ENCODE measurements at regions not wholly inside any gene's neighbourhood (a gene's known extent, or its start where the extent isn't known, plus 50 kb on each side); places are given as distances from the start of the nearest gene placed in this dataset.

DNA sequence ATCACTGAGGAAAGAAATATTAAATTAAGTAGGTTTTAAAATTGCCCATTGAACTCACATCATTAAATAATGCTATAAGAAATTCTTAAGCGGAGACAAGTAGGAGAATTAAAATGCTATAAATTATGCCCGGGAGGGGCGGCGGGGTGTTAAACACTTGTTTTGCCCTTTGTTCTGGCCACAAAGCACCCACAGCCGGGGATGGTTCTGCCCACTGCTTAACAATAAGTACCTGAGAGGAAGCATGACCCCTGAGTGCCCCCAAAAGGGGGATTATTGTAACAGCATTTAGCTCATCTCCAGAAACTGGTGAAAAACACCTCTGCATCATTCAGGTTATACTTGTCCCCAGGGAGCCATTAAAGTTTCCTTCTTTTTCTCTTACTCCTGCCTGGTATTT, 332.7 kb upstream of the POU3F3 start:
- DNase-seq (ENCODE audit: low spot score), result peak; percentile 67
- Mint-ChIP-seq H3K4me3 (peak overlapping the region; percentile 2), H3K27me3 (ENCODE audit: insufficient read depth, low read depth) (peaks cover 2% of the 10 kb centered on the region), H3K27ac (no peak overlapping the region), H3K4me1 (peaks cover 18% of the 10 kb centered on the region), H3K36me3 (no peaks in the 10 kb centered on the region), H3K9me3 (peaks cover 2% of the 10 kb centered on the region)
- Histone ChIP-seq H3K27me3 (no peaks in the 10 kb centered on the region), H3K79me2 (ENCODE audit: low read depth) (no peaks in the 10 kb centered on the region), H3K4me3 (no peak overlapping the region), H3K4me1 (no peaks in the 10 kb centered on the region), H3K4me2 (no peak overlapping the region), H3F3A (ENCODE audit: low read depth) (no peaks in the 10 kb centered on the region), H3K9me3 (ENCODE audit: low read depth) (no peaks in the 10 kb centered on the region), H3K27ac (no peak overlapping the region), H3K36me3 (no peaks in the 10 kb centered on the region), H3K9ac (no peak overlapping the region), H2AFZ (replicated peaks) (no peak overlapping the region), H4K20me1 (ENCODE audit: low read depth) (no peaks in the 10 kb centered on the region)
- TF ChIP-seq EZH2phosphoT487 (IDR thresholded peaks at IDR 0.05), result no peak
- TF ChIP-seq, protein P1, sequence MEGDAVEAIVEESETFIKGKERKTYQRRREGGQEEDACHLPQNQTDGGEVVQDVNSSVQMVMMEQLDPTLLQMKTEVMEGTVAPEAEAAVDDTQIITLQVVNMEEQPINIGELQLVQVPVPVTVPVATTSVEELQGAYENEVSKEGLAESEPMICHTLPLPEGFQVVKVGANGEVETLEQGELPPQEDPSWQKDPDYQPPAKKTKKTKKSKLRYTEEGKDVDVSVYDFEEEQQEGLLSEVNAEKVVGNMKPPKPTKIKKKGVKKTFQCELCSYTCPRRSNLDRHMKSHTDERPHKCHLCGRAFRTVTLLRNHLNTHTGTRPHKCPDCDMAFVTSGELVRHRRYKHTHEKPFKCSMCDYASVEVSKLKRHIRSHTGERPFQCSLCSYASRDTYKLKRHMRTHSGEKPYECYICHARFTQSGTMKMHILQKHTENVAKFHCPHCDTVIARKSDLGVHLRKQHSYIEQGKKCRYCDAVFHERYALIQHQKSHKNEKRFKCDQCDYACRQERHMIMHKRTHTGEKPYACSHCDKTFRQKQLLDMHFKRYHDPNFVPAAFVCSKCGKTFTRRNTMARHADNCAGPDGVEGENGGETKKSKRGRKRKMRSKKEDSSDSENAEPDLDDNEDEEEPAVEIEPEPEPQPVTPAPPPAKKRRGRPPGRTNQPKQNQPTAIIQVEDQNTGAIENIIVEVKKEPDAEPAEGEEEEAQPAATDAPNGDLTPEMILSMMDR (IDR thresholded peaks at IDR 0.05), result peak; percentile 50

DNA sequence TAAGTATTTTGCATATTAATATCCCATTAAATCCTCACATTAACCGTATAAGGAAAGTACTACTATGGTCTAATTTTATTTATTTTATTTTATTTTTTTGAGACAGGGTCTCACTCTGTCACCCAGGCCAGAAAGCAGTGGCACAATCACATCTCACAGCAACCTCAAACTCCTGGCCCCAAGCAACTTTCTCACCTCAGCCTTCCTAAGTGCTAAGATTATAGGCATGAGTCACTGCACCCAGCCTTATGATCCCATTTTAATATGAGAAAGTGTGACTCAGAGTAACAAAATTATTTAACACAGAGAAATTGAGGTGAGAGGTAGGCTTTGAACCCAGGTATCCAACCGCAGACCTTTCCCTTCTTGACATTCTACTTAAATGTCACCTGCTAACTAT, 330.0 kb upstream of the POU3F3 start:
- peaks cover 18% of the 10 kb centered on the region for H3K4me1 Mint-ChIP-seq
- TF ChIP-seq EZH2 (IDR thresholded peaks at IDR 0.05), result no peak
- TF ChIP-seq, protein P1 (IDR thresholded peaks at IDR 0.05), result no peak
- no peak for TF ChIP-seq EZH2phosphoT487 (IDR thresholded peaks at IDR 0.05)
- H3K27ac Mint-ChIP-seq, result no peak overlapping the region

DNA sequence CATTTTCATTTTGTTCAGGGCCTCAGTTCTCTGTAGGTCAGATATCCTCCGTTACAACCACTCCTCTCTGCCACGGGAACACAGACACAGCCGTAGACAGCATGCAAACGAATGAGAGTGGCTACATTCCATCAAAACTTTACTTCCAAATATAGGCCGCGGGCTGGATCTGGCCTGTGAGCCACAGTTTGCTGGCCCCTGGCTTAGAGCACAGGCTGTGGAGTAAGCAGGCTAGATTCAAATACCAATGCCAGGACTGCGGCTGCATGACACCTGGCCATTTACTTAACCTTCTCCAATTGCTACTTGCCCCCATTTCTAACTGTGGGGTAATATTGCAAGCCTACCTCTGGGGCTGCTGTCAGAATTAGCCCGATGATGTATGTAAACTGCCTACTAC, 325.8 kb upstream of the POU3F3 start:
- no peaks in the 10 kb centered on the region for H3K27me3 ChIP-seq
- no peak overlapping the region for H3K4me3 Mint-ChIP-seq
- no peaks in the 10 kb centered on the region for H3K36me3 ChIP-seq
- no peak overlapping the region for H3K27ac Mint-ChIP-seq
- H3K9ac ChIP-seq, result no peak overlapping the region
- no peak for DNase-seq (ENCODE audit: low spot score)
- H3K27me3 Mint-ChIP-seq (ENCODE audit: insufficient read depth, low read depth), result peaks cover 4% of the 10 kb centered on the region
- no peak overlapping the region for H3K4me3 ChIP-seq
- no peaks in the 10 kb centered on the region for H4K20me1 ChIP-seq (ENCODE audit: low read depth)
- peaks cover 6% of the 10 kb centered on the region for H3K9me3 Mint-ChIP-seq
- no peaks in the 10 kb centered on the region for H3K4me1 ChIP-seq
- H3K4me2 ChIP-seq, result no peak overlapping the region
- H3K27ac ChIP-seq, result no peak overlapping the region
- H3K79me2 ChIP-seq (ENCODE audit: low read depth), result no peaks in the 10 kb centered on the region
- no peaks in the 10 kb centered on the region for H3K9me3 ChIP-seq (ENCODE audit: low read depth)
- no peak overlapping the region for H2AFZ ChIP-seq (replicated peaks)
- no peaks in the 10 kb centered on the region for H3K36me3 Mint-ChIP-seq
- H3K4me1 Mint-ChIP-seq, result no peaks in the 10 kb centered on the region
- TF ChIP-seq EZH2phosphoT487 (IDR thresholded peaks at IDR 0.05), result no peak
- TF ChIP-seq, protein P1 (IDR thresholded peaks at IDR 0.05), result no peak
- TF ChIP-seq EZH2 (IDR thresholded peaks at IDR 0.05), result no peak
- no peaks in the 10 kb centered on the region for H3F3A ChIP-seq (ENCODE audit: low read depth)

More for the DNA sequence above, 330.0 kb upstream of the POU3F3 start:
- DNase-seq (ENCODE audit: low spot score), result no peak
- no peak overlapping the region for H3K9ac ChIP-seq
- peaks cover 4% of the 10 kb centered on the region for H3K9me3 Mint-ChIP-seq
- H3K4me3 Mint-ChIP-seq, result no peak overlapping the region
- no peak overlapping the region for H3K27ac ChIP-seq
- no peaks in the 10 kb centered on the region for H4K20me1 ChIP-seq (ENCODE audit: low read depth)
- H3K4me1 ChIP-seq, result no peaks in the 10 kb centered on the region
- H3K36me3 ChIP-seq, result no peaks in the 10 kb centered on the region
- no peaks in the 10 kb centered on the region for H3K36me3 Mint-ChIP-seq
- H3K79me2 ChIP-seq (ENCODE audit: low read depth), result no peaks in the 10 kb centered on the region
- no peak overlapping the region for H2AFZ ChIP-seq (replicated peaks)
- no peak overlapping the region for H3K4me3 ChIP-seq
- no peaks in the 10 kb centered on the region for H3F3A ChIP-seq (ENCODE audit: low read depth)
- no peaks in the 10 kb centered on the region for H3K27me3 ChIP-seq
- H3K9me3 ChIP-seq (ENCODE audit: low read depth), result no peaks in the 10 kb centered on the region
- H3K27me3 Mint-ChIP-seq (ENCODE audit: insufficient read depth, low read depth), result peaks cover 2% of the 10 kb centered on the region
- H3K4me2 ChIP-seq, result no peak overlapping the region

All from neural progenitor cell (in vitro differentiated cells).